HG03196 (cell line): ENCODE measurements at regions not wholly inside any gene's neighbourhood (a gene's known extent, or its start where the extent isn't known, plus 50 kb on each side); places are given as distances from the start of the nearest gene placed in this dataset.

Experiments
- ATAC-seq: cut with Tn5 transposase; IDR thresholded peaks from one replicate; pipeline ENCODE4 v1.9.1; 2021; ENCODE audit not compliant: unreplicated experiment

GRCh38 chr1:214823311-214824117 is 220.5 kb downstream of the CENPF start:
- ATAC-seq = no peak

- ATAC-seq = no peak
Observed at GRCh38 chr1:214824763-214825162, 221.8 kb downstream of the CENPF start.

- no peak for ATAC-seq
Observed at GRCh38 chr1:214826619-214827018, 223.6 kb downstream of the CENPF start.

GRCh38 chr1:214827883-214828282 is 224.9 kb downstream of the CENPF start:
- ATAC-seq = no peak

GRCh38 chr1:214830941-214831340 is 227.9 kb downstream of the CENPF start:
- no peak for ATAC-seq

- no peak for ATAC-seq
Observed at GRCh38 chr1:214831956-214832355, 229.0 kb downstream of the CENPF start.

- no peak for ATAC-seq
Observed at GRCh38 chr1:214833178-214833756, 230.3 kb downstream of the CENPF start.

GRCh38 chr1:214837376-214837775 is 234.4 kb downstream of the CENPF start:
- no peak for ATAC-seq

- ATAC-seq = no peak
Observed at GRCh38 chr1:214838351-214838750, 235.4 kb downstream of the CENPF start.

GRCh38 chr1:214840356-214840755 is 237.4 kb downstream of the CENPF start:
- ATAC-seq = no peak

- ATAC-seq = no peak
Observed at GRCh38 chr1:214842856-214843255, 239.7 kb upstream of the KCNK2 start.

- ATAC-seq = no peak
Observed at GRCh38 chr1:214843281-214843680, 239.3 kb upstream of the KCNK2 start.

- no peak for ATAC-seq
Observed at GRCh38 chr1:214844319-214844718, 238.2 kb upstream of the KCNK2 start.

GRCh38 chr1:214846276-214846675 is 236.3 kb upstream of the KCNK2 start:
- ATAC-seq = no peak

GRCh38 chr1:214847071-214847810 is 235.3 kb upstream of the KCNK2 start:
- ATAC-seq = no peak

GRCh38 chr1:214848101-214848500 is 234.4 kb upstream of the KCNK2 start:
- no peak for ATAC-seq

- ATAC-seq = no peak
Observed at GRCh38 chr1:214850432-214851050, 232.0 kb upstream of the KCNK2 start.

- ATAC-seq = no peak
Observed at GRCh38 chr1:214853340-214853739, 229.2 kb upstream of the KCNK2 start.

GRCh38 chr1:214854126-214854875 is 228.2 kb upstream of the KCNK2 start:
- no peak for ATAC-seq

- ATAC-seq = no peak
Observed at GRCh38 chr1:214856843-214857242, 225.7 kb upstream of the KCNK2 start.

- ATAC-seq = no peak
Observed at GRCh38 chr1:214857716-214858115, 224.8 kb upstream of the KCNK2 start.
